HG02798 (cell line): ENCODE measurements at regions not wholly inside any gene's neighbourhood (a gene's known extent, or its start where the extent isn't known, plus 50 kb on each side); places are given as distances from the start of the nearest gene placed in this dataset.

Experiments
- ATAC-seq: cut with Tn5 transposase; IDR thresholded peaks from one replicate; pipeline ENCODE4 v1.9.1; 2021; ENCODE audit warnings: mild to moderate bottlenecking; ENCODE audit not compliant: unreplicated experiment, poor library complexity

GRCh38 chr9:110105107-110105506 lies 102.9 kb downstream of the C9orf152 start:
- ATAC-seq: no peak

DNA sequence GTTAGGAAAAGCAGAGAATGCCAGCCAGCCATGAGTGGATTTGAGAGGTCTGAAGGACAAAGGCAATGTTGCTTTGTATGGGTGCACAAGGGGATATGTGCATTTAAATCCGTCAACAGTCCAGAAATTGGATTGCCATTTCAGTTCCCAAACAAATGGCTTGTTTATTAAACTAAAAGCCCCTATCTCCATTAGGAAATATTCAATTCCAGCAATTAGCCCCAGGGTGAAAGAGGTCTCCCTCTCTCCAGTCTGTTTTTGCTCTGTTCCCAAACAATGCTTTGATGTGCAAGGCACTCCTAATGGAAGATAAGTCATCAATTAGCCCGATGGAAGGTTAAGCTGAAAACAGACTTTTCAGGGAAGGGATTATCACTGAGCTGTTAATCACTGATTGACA lies 101.3 kb downstream of the C9orf152 start:
- no peak for ATAC-seq

DNA sequence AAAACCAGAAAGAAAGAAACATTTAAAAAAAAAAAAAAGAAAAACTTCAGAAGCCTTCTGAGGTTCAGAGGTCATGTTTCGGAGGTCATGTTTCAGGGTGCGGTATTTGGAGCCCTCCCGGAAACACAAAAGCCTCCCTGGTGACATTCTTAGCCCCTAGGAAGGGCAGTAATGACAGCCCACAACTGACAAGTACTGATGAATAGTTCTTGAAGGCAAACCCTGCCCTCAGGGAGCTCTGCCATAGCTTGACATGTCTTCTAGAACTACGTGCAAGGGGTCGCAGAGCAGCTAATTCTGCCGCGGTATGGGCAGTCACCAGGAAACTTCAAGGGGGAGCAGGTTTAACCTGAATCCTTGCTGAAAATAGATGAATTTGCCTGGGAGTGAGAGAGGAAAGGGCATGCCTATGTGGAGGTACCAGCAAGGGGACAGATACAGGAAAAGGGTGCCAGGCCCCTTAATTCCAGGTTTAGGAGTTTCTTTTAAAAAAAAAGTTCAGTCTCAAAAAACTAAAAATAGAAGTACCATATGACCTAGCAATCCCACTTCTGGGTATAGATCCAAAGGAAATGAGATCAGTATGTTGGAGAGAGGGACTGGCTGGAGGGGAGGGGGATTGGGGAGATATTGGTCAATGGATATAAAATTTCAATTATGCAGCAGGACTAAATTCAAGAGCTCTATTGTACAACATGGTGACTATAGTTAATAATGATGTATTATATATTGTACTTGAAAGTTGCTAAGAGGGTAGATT lies 98.4 kb downstream of the C9orf152 start:
- no peak for ATAC-seq

GRCh38 chr9:110110154-110110553 lies 97.8 kb downstream of the C9orf152 start:
- peak; percentile 81 for ATAC-seq

DNA sequence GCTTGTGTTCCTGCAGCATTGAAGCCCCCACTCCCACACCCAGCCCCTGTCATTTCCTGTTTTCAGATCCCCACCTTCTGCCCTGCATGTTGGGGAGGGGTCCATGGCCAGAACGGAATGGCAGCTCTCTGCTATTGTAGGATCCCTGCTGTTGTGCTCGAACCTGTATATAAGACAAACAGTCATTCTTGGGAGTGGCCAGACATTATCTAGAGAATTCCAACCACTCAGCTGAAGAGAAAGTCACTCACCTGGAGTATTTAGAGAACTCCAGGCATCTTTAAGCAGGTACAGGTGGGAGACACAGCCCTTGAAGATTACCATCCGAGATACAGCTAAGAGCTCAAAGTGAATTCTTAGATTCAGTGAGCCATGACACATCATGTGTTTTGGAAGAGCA lies 96.1 kb downstream of the C9orf152 start:
- ATAC-seq: no peak

DNA sequence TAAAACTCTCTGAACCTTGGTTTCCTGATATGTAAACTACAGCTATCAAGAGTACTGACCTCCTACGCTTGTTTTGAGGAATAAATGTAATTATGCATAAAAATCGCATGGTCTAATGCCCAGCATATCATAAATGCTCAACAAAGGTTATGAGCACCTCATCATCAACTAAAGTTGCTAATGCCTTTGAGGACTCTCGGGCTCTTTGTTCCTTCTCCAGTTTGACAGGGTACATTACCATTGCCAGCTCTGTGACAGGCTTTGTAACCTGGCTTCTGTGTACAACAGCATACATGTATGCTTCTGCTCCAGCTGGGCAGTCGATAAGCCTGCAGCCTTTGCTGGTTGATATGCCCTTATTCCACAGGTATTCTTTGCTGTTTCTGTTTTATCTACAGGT lies 95.2 kb downstream of the C9orf152 start:
- no peak for ATAC-seq

GRCh38 chr9:110114086-110114858 lies 93.7 kb downstream of the C9orf152 start:
- ATAC-seq: no peak

DNA sequence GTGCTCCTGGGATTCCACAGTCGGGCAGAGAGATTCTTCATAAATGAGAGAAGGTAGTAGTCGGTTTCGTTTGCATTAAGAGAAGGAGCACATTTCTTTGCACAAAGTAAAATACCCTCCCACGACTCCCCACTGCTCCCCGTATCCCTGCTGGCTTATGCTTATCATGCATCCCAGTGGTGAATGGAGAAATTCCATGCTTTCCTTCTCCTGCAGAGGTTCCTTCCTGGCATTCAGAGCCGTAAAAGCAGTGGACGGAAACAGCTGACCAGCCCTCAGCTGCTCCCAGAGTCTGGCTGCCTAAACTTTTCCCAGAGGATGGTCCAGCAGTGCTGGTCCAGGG lies 93.1 kb downstream of the C9orf152 start:
- no peak for ATAC-seq

GRCh38 chr9:110115341-110115820 lies 92.6 kb downstream of the C9orf152 start:
- ATAC-seq: no peak

DNA sequence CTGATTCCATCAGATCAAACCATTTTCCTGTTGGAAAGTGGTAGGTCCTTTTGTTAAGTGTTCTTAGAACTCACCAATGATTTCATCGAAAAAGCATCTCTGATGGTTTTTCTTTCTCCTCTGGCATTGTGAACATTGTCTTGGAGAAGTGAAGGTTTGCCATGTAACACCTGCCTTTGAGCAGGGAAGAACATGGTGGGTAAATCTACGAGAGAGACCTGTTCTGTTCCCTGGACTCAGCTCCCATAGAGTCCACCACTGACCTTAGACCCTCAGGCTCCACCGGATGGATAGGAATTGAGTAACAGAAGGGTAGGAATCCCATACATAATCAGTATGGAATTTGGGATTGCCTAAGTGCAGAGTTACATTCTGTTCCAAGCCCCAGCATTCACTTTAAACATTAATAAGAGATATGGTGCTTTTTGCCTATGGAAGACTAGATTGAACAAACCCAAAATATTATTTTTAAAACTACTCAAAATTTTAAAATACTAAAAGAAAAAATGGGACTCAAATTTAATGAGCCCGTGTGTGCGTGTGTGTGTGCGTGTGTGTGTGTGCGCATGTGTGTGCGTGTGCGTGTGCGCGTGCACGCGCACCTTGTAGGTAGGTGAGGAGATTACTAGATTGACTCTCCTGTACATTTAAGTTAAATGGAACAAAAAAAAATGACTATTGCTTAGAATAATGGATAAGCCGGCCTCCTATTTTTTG lies 92.0 kb downstream of the C9orf152 start:
- ATAC-seq: no peak

DNA sequence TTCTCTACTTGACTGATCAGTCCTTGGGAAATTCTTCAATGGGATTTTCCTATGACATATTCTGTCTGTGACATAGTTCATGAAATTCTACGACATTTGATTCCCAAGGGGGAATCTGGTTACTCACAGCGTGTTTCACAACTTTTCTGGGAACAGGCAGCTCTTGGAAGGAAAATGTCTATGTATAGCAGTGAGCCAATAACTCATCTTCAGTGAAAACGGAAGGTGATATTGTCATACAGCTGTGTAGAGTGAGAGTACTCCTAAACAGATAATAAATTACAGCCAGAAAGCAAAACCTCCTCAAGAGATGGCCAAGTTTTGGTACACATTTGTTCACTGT lies 91.4 kb downstream of the C9orf152 start:
- no peak for ATAC-seq

- ATAC-seq: no peak
These were observed 86.8 kb downstream of the C9orf152 start for GRCh38 chr9:110121170-110121569.

DNA sequence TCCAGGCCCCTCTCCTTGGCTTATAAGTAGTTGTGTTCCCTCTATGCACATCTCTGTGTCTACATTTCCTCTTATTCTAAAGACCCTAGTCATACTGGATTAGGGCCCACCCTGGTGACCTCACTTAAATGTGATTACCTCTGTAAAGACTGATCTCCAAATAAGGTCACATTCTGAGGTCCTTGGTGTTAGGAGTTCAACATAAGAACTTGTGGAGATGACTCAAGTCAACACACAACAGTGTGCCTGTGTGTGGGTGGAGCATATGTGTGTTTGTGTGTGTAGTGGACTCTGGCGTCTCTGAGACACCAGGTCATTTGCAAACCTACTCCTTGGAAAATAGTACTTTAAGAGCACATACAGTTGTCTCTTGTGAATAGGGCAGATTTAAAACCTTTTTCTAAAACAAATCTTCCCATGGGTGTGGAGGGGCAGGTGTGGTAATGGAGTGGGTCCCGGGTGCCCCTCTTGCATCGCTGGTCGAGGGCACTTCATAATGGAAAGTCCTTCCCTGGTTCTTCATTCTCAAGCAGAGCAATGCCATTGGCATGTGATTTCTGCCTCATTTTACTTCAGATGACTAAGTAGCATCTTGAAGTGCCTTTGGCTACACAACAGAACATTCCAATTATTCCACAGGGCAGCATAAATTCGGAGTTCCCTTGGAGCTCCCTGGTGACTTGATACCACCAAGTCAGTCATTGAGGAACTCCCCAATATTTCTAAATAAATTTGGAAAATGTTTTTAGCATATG lies 84.4 kb downstream of the C9orf152 start:
- ATAC-seq: no peak

DNA sequence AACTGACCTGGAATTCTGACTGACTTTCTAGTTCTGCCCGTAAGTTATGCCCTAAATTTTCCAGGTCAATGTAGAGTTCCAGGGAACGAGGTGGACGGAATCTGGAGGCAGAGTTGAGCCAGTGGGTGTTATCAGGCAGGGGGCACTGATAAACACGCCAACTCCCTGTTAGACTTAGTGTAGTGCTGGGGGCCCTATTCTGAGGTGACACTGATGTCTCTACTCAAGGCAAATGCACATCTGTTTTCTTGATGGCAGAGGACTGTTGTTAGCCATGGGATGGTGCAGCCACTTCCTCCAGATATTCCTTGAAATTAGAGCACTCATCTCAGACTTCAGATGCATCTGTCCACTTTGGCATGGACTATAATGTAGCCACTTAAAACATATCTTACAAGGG lies 83.5 kb downstream of the C9orf152 start:
- ATAC-seq: no peak

- ATAC-seq: no peak
These were observed 82.7 kb downstream of the C9orf152 start for GRCh38 chr9:110125207-110125751.

GRCh38 chr9:110125763-110126351 lies 82.1 kb downstream of the C9orf152 start:
- ATAC-seq: no peak

GRCh38 chr9:110126499-110126941 lies 81.4 kb downstream of the C9orf152 start:
- no peak for ATAC-seq

GRCh38 chr9:110126986-110127864 lies 80.7 kb downstream of the C9orf152 start:
- no peak for ATAC-seq
